AG04450 (cell line): ENCODE measurements at regions not wholly inside any gene's neighbourhood (a gene's known extent, or its start where the extent isn't known, plus 50 kb on each side); places are given as distances from the start of the nearest gene placed in this dataset.
"Not testable (repeated sequence)": the region's sequence is repeated elsewhere in the genome, so short reads cannot be mapped to it uniquely, and the experiment has no call there.

Experiments used
- CTCF ChIA-PET: fragments of 300-600, 350-600 bp; formaldehyde crosslinking; extraction: SDS; loops from one replicate; lab custom pipeline; 2022; ENCODE audit warnings: antibody characterized with exemption, inconsistent platforms; lab: Charles Lee
- POLR2A ChIA-PET: fragments of 350-600 bp; formaldehyde crosslinking; extraction: SDS; loops from one replicate; lab custom pipeline; 2021; ENCODE audit warnings: antibody characterized with exemption, inconsistent platforms; lab: Yijun Ruan, JAX
- DNase-seq: peaks from one replicate; pipeline ENCODE4 v3.0.0-alpha.2; 2011; ENCODE audit warnings: low read depth, low spot score
- H3K27ac ChIP-seq: one replicate; pipeline ENCODE4 v1.5.1; 2012; ENCODE audit warnings: low read depth, low read length, control low read depth
- H3K27me3 ChIP-seq: one replicate; pipeline ENCODE4 v1.6.0; 2012; ENCODE audit warnings: low read length; ENCODE audit not compliant: control insufficient read depth, insufficient read depth
- H3K4me3 ChIP-seq: 2 replicates; pipeline ENCODE4 v1.5.1; 2011; ENCODE audit warnings: mild to moderate bottlenecking, low read depth, low read length, control low read depth
- H3K9me3 ChIP-seq: 2 replicates; pipeline ENCODE4 v1.5.1; 2012; ENCODE audit warnings: low read length; ENCODE audit not compliant: control insufficient read depth, insufficient read depth
- TF ChIP-seq, protein P1 (sequence below): IDR thresholded peaks from 2 replicates; pipeline ENCODE4 v1.5.1; 2011; ENCODE audit warnings: low read depth, low read length, control low read depth, inconsistent platforms

DNA sequence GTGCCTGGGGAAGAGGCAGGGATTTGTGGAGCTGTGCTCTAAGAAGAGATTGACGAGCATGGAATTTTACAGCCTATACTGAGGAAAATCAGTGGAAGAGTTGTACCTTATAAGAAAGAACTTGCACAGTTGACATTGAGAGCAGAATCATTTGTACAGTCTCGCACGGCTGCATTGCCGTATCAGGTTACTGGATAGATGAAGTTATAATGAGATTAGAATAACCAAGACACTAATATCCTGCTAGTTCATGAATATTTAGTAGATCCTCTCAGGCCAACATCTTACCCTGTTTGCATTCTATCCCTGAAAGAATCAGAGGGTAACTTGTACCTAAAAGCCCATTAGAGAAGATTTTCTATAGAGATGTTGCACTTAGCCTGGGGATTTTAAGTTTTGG is 447.1 kb downstream of the PREX1 start:
- ChIA-PET POLR2A (no interaction called here), CTCF (interaction anchor here (0.6 kb wide), 1 partner anchor 15 kb away, joined by 3 read pairs; no protein-coding TSS in a partner anchor)
- DNase-seq: no peak
- TF ChIP-seq, protein P1, sequence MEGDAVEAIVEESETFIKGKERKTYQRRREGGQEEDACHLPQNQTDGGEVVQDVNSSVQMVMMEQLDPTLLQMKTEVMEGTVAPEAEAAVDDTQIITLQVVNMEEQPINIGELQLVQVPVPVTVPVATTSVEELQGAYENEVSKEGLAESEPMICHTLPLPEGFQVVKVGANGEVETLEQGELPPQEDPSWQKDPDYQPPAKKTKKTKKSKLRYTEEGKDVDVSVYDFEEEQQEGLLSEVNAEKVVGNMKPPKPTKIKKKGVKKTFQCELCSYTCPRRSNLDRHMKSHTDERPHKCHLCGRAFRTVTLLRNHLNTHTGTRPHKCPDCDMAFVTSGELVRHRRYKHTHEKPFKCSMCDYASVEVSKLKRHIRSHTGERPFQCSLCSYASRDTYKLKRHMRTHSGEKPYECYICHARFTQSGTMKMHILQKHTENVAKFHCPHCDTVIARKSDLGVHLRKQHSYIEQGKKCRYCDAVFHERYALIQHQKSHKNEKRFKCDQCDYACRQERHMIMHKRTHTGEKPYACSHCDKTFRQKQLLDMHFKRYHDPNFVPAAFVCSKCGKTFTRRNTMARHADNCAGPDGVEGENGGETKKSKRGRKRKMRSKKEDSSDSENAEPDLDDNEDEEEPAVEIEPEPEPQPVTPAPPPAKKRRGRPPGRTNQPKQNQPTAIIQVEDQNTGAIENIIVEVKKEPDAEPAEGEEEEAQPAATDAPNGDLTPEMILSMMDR: no peak
- no peak overlapping the region for H3K4me3 ChIP-seq
- H3K27me3 ChIP-seq: peaks cover 3% of the 10 kb centered on the region
- peaks cover 9% of the 10 kb centered on the region; the same call in 1 of the 2 replicates for H3K9me3 ChIP-seq
- H3K27ac ChIP-seq: no peak overlapping the region

DNA sequence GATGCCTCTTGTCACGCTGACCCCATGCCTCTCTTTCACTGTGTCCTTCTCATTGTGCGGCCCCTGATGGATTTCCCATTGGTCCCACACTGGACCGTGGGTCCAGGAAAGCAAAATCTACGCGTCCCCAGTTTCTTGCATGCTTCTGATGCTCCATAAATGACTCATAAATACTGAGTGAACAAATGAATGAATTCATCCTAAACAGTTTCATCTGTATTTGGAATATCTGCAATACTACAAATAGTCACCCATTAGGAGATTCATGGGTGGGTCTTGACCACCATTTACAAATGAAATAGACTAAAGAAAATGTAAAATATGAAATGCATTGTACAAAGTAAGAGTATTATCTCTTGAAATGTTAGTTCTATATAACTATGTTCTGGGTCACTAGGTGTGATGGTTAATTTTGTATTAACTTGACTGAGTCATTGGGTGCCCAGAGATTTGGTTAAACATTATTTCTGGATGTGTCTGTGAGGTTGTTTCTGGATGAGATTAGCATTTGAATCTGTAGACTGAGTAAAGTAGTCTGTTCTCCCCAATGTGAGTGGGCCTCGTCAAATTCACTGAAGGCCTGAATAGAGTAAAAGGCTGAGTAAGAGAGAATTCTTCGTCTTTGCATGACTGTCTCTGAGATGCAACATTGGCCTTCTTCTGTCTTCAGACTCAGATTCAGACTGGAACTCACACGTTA is 448.7 kb downstream of the PREX1 start:
- H3K4me3 ChIP-seq: no peak overlapping the region
- TF ChIP-seq, protein P1: no peak
- DNase-seq: no peak
- H3K27ac ChIP-seq: no peak overlapping the region
- ChIA-PET CTCF (no interaction called here), POLR2A (no interaction called here)
- H3K27me3 ChIP-seq: peaks cover 7% of the 10 kb centered on the region
- no peaks in the 10 kb centered on the region; the same call in 1 of the 2 replicates for H3K9me3 ChIP-seq

DNA sequence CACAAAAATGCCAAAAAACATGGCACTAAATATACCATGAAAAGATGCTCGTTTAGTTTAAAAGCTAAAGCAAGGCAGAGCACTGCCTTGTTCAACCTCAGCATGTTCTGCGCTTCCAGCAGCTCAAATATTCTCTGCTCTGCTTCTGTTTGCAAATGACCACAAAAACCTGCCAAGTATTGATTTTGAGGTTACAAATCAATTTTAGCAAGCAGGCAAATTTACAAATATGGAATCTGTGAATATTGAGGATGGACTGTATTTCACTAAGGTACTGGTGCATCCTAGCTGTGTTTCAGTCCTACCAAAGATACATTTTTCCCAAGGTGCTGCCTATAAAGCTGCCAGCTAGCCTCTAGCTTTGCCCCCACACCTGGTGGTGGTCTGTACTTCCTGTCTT is 449.9 kb downstream of the PREX1 start:
- TF ChIP-seq, protein P1: no peak
- ChIA-PET POLR2A (no interaction called here), CTCF (no interaction called here)
- Histone ChIP-seq H3K9me3 (no peaks in the 10 kb centered on the region; the same call in 1 of the 2 replicates), H3K27me3 (peaks cover 8% of the 10 kb centered on the region), H3K4me3 (no peak overlapping the region), H3K27ac (no peak overlapping the region)
- no peak for DNase-seq

DNA sequence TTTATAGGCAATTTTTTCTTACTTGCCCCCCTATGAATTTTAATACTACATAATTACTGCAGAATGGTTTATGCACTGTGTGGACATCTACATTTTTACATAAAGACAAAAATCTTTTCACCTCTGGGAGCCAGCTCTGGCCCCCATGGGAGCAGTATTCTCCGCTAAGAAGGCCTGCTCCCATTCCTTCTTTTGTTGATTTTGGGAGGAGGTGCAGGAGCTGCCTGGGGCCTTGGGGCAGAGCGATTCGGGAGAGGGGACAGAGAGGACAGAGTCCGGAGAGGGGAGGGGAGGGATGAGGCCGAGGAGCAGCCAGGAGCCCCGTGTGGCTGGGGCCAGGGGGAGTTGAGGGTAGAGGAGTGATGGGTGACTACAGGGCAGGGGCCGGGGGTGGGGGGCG is 452.0 kb downstream of the PREX1 start:
- TF ChIP-seq, protein P1: no peak
- Histone ChIP-seq H3K4me3 (no peak overlapping the region), H3K27ac (no peak overlapping the region), H3K27me3 (peaks cover 8% of the 10 kb centered on the region), H3K9me3 (no peaks in the 10 kb centered on the region; the same call in 1 of the 2 replicates)
- ChIA-PET CTCF (no interaction called here), POLR2A (no interaction called here)
- no peak for DNase-seq

DNA sequence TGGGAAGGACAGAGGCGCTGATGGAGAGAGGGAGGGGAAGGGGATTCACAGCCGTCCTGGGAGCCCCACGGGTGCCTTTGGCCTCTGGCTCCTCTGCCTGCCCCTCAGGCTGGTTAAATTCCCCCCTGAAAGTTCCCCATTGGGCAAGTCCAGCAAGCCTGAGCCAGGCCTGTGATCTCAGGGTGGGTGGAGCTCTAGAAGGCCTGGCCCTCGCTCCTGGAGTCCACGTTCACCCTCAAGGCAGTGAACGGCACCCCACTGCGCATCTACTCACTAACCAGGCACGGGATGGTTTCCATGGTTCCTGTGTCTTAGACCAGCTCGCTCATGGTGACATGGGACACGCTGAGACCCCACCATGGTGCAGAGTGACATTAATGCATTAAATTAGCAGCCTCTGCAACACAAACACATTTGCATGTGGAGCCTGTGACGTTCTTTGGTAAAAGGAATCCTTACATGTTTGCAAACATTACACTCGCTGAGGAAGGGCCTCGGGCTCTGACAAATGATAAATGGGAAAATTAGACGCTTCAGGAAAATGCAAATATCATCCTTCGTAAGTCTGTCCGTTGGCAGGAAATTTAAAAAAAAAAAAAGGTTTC is 452.7 kb downstream of the PREX1 start:
- no peak for DNase-seq
- H3K27me3 ChIP-seq: peaks cover 13% of the 10 kb centered on the region
- CTCF ChIA-PET: no interaction called here
- TF ChIP-seq, protein P1: no peak
- no peak overlapping the region for H3K4me3 ChIP-seq
- POLR2A ChIA-PET: no interaction called here
- H3K27ac ChIP-seq: no peak overlapping the region
- no peaks in the 10 kb centered on the region; the same call in 1 of the 2 replicates for H3K9me3 ChIP-seq

DNA sequence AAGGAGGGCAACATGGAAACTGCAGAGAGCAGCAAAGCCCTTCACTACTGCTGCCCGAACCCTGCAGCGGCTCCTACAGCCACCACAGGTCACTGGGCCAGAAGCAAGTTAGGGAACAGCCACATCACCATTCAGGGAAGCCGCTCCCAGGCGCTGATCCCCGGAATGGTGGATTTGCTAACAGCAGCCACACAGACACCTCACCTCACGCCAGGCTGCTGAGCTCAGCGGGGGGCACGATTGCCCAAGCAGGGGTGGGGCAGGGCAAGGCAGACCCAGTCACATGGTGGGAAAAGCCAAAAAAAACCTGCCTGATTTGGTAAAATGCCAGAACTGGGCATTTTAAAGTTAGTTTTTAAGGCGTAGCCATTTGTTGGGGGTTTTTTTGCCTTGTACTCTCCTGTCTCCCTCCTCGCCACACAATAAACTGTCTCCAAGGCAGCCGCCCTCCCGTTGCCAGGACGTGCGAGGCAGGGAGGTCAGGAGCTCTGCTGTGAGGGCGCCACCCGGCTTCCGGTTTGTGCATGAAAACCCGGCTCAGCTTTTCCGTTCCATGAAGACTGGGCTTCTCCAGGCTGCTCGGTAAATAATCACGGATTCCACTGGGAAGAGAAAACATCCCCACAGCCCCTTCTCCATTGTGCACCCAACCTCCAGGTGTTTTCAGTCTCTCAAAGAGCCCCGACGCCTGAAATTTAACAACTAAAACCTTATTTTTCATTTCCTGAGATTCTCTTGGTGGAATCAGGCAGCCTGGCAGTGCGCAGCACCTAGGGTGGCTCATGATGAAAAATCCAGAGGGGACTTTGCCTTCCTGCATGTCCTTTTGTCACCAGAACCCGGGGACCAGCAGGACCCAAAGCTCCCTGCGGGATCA is 453.5 kb downstream of the PREX1 start:
- DNase-seq, POLR2A ChIA-PET, H3K9me3 ChIP-seq, H3K27ac ChIP-seq, H3K4me3 ChIP-seq: not testable (repeated sequence)
- CTCF ChIA-PET: interaction anchor here (0.7 kb wide), 1 partner anchor 266 kb away, joined by 3 read pairs; no protein-coding TSS in a partner anchor
- peaks cover 17% of the 10 kb centered on the region for H3K27me3 ChIP-seq
